ENCODE measurements at regions not wholly inside any gene's neighbourhood (a gene's known extent, or its start where the extent isn't known, plus 50 kb on each side); places are given as distances from the start of the nearest gene placed in this dataset.

DNA sequence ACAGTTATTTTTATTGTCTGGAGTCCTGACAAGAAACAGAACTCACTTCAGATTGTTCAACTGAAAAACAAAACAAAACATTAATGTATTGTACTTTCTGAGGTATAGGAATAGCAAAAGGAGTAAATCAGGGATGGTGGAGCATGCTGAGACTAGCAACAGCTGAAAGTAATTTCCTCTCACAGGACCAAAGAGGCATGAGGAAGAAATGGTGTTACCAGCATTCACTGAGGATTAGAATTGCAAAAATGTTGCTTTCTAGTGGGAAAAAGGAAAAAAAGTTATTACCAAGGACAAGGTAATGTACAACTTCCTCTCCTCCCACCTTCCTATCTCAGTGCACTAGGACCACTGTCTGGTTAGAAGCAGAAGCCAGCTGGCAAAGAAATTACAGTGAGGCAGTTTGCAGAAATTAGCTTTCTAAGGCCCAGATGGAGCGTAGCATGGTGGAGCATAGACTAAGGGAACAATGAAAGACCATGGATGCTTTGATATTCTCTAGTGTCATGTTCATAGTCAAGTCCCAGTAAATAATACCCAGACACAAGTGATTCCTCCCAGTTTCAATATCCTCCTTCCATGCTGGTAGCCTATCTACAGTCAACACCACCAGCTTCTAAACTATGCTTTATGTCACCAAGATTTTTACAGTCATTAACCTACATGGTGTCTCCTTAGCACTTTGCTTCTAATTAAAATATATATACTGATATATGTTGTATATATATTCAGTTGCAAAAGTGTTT lies 133.7 kb upstream of the DCN start:
- no TSS peak for BruUV-seq (replicated peaks)
- no peaks in the 10 kb centered on the region for H3K4me1 ChIP-seq
- ChIA-PET POLR2A (no interaction called here), CTCF (no interaction called here)
- TF ChIP-seq, protein P1, sequence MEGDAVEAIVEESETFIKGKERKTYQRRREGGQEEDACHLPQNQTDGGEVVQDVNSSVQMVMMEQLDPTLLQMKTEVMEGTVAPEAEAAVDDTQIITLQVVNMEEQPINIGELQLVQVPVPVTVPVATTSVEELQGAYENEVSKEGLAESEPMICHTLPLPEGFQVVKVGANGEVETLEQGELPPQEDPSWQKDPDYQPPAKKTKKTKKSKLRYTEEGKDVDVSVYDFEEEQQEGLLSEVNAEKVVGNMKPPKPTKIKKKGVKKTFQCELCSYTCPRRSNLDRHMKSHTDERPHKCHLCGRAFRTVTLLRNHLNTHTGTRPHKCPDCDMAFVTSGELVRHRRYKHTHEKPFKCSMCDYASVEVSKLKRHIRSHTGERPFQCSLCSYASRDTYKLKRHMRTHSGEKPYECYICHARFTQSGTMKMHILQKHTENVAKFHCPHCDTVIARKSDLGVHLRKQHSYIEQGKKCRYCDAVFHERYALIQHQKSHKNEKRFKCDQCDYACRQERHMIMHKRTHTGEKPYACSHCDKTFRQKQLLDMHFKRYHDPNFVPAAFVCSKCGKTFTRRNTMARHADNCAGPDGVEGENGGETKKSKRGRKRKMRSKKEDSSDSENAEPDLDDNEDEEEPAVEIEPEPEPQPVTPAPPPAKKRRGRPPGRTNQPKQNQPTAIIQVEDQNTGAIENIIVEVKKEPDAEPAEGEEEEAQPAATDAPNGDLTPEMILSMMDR (IDR thresholded peaks at IDR 0.05; ENCODE audit: insufficient read depth in 1 of 2, low read depth in 1 of 2, low read length in 1 of 2, severe bottlenecking in 1 of 2, unreplicated experiment in 1 of 2) = no peak
- no peak for DNase-seq
- H3K36me3 ChIP-seq (ENCODE audit: control insufficient read depth, insufficient read depth, low read length) = no peaks in the 10 kb centered on the region
- Mint-ChIP-seq H3K27ac (ENCODE audit: unreplicated experiment) (no peak overlapping the region), H3K27me3 (ENCODE audit: insufficient read depth, unreplicated experiment) (peaks cover 3% of the 10 kb centered on the region), H3K36me3 (ENCODE audit: insufficient read depth, unreplicated experiment) (no peaks in the 10 kb centered on the region), H3K4me1 (ENCODE audit: low read depth, unreplicated experiment) (no peaks in the 10 kb centered on the region), H3K4me3 (ENCODE audit: unreplicated experiment) (no peak overlapping the region), H3K9me3 (ENCODE audit: unreplicated experiment) (no peaks in the 10 kb centered on the region)
- no peaks in the 10 kb centered on the region for H3K9me3 ChIP-seq
- no peaks in the 10 kb centered on the region for H3K27me3 ChIP-seq (replicated peaks; ENCODE audit: control insufficient read depth, insufficient read depth, low read length)
- no peak overlapping the region for H3K4me3 ChIP-seq (ENCODE audit: low read depth, low read length)
- intact Hi-C loops (cut with micrococcal nuclease; ENCODE audit: unreplicated experiment) = no loop called here

DNA sequence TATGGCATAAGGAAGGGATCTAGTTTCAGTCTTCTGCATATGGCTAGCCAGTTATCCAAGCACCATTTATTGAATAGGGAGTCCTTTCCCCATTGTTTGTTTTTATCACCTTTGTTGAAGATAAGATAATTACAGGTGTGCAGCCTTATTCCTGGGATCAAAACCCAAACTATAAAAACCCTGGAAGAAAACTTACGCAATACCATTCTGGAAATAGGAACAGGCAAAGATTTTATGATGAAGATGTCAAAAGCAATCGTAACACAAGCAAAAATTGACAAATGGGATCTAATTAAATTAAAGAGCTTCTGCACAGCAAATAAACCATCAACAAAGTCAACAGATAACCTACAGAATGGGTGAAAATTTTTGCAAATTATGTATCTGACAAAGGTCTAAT lies 128.5 kb upstream of the DCN start:
- ChIA-PET CTCF (no interaction called here), POLR2A (no interaction called here)

DNA sequence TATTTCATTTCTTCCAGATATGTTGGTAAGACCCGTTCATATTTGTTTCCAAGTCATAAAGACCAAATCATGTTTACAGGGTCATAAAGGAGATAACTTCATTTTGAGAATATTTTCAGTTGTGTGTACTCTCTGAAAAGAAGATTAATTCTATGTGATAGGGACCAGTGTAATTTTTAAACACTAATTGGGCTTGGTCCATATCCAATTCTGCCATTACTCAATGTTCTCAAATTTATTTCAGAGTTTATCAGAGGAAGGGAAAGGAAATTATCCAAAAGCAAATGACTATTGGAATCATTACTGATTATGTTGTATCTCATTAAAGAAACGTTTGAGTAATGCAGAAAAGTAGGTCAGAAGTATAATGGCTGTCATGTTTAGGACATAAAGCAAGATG lies 126.8 kb upstream of the DCN start:
- TF ChIP-seq, protein P1 (IDR thresholded peaks at IDR 0.05; ENCODE audit: insufficient read depth in 1 of 2, low read depth in 1 of 2, low read length in 1 of 2, severe bottlenecking in 1 of 2, unreplicated experiment in 1 of 2) = no peak
- Mint-ChIP-seq H3K27me3 (ENCODE audit: insufficient read depth, unreplicated experiment) (no peaks in the 10 kb centered on the region), H3K27ac (ENCODE audit: unreplicated experiment) (no peak overlapping the region), H3K4me3 (ENCODE audit: unreplicated experiment) (no peak overlapping the region), H3K4me1 (ENCODE audit: low read depth, unreplicated experiment) (no peaks in the 10 kb centered on the region), H3K9me3 (ENCODE audit: unreplicated experiment) (no peaks in the 10 kb centered on the region), H3K36me3 (ENCODE audit: insufficient read depth, unreplicated experiment) (no peaks in the 10 kb centered on the region)
- no TSS peak for BruUV-seq (replicated peaks)
- Histone ChIP-seq H3K4me1 (no peaks in the 10 kb centered on the region), H3K4me3 (ENCODE audit: low read depth, low read length) (no peak overlapping the region), H3K9me3 (no peaks in the 10 kb centered on the region), H3K36me3 (ENCODE audit: control insufficient read depth, insufficient read depth, low read length) (no peaks in the 10 kb centered on the region), H3K27me3 (replicated peaks; ENCODE audit: control insufficient read depth, insufficient read depth, low read length) (no peaks in the 10 kb centered on the region)
- ChIA-PET CTCF (no interaction called here), POLR2A (no interaction called here)
- intact Hi-C loops (cut with micrococcal nuclease; ENCODE audit: unreplicated experiment) = no loop called here
- no peak for DNase-seq

More for the DNA sequence above, 128.5 kb upstream of the DCN start:
- H3K4me1 Mint-ChIP-seq (ENCODE audit: low read depth, unreplicated experiment) = no peaks in the 10 kb centered on the region
- H3K27me3 Mint-ChIP-seq (ENCODE audit: insufficient read depth, unreplicated experiment) = peaks cover 3% of the 10 kb centered on the region
- no peak overlapping the region for H3K27ac Mint-ChIP-seq (ENCODE audit: unreplicated experiment)
- H3K4me3 ChIP-seq (ENCODE audit: low read depth, low read length) = no peak overlapping the region
- no peaks in the 10 kb centered on the region for H3K4me1 ChIP-seq
- no TSS peak for BruUV-seq (replicated peaks)
- DNase-seq = no peak
- TF ChIP-seq, protein P1 (IDR thresholded peaks at IDR 0.05; ENCODE audit: insufficient read depth in 1 of 2, low read depth in 1 of 2, low read length in 1 of 2, severe bottlenecking in 1 of 2, unreplicated experiment in 1 of 2) = no peak
- H3K9me3 Mint-ChIP-seq (ENCODE audit: unreplicated experiment) = no peaks in the 10 kb centered on the region
- intact Hi-C loops (cut with micrococcal nuclease; ENCODE audit: unreplicated experiment) = no loop called here
- H3K36me3 Mint-ChIP-seq (ENCODE audit: insufficient read depth, unreplicated experiment) = no peaks in the 10 kb centered on the region
- H3K36me3 ChIP-seq (ENCODE audit: control insufficient read depth, insufficient read depth, low read length) = no peaks in the 10 kb centered on the region
- no peaks in the 10 kb centered on the region for H3K27me3 ChIP-seq (replicated peaks; ENCODE audit: control insufficient read depth, insufficient read depth, low read length)
- H3K4me3 Mint-ChIP-seq (ENCODE audit: unreplicated experiment) = no peak overlapping the region
- no peaks in the 10 kb centered on the region for H3K9me3 ChIP-seq
